H54 (cell line): ENCODE measurements at regions not wholly inside any gene's neighbourhood (a gene's known extent, or its start where the extent isn't known, plus 50 kb on each side); places are given as distances from the start of the nearest gene placed in this dataset.

ENCODE experiments used
- DNase-seq: peaks from one replicate; pipeline ENCODE4 v3.0.0; 2011; ENCODE audit warnings: low spot score, mixed read lengths; ENCODE audit not compliant: insufficient read length
- FAIRE-seq: peaks from 3 replicates; lab custom pipeline; 2011; peaks lifted over from hg19 to GRCh38; lab: Jason Lieb, UNC
- POLR2A ChIP-seq: IDR thresholded peaks from 2 replicates; pipeline ENCODE4 v1.6.1; 2011; ENCODE audit warnings: low read depth, mild to moderate bottlenecking, low read length

DNA sequence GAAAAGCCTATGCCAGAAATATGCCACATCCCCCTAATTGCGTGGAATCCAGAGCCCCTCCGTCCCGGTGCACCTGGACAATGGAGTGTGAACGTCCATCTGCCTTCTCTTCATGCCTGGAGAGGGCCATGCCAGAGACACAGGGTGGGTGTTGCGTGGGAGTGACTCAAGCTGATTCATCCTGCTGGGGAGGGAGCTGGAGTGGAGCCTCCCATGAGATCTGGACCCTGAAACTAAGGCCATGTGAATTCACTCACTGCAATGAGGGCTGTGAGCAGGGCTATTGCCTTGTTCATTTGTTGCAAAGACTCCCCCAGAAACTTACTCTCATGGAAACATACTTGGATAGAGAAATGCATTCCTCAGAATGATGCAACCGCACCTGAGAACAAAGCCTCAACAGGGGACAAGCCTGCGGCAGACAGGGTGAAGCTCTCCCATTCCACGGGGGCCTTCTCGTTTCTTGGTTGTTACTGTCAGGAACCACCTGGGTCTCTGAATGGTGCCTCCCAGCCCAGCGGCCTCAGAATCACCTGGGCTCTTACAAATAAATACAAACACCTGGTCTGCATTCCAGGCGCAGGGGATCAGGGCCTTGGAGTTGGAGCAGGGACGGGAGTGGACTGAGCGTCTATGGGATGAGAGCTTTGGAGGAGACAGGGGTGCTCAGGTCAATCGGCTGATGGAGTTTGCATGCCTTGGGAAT is 1031.2 kb downstream of the BRD1 start:
- no peak for TF ChIP-seq POLR2A
- no peak for DNase-seq
- no peak for FAIRE-seq

DNA sequence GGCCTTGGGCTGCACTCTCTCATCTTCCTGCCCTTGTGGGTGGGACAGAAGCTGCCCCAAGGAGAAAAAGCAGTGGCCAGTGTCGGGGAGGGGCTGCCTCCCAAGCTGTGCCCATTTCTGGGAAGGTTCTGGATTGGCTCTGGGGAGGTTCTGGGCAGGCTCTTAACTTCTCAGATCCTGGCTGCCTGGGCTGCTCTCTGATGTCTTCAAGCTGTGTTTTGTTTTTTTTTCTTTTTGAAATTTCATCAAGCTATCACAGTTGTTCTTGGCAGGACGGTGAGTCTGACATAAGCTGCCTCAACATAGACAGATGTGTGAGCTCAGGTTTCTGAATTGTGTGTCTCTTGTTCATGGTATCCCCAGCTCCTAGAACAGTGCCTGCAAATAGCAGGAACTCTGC is 1032.0 kb downstream of the BRD1 start:
- FAIRE-seq (no peak), DNase-seq (no peak)
- TF ChIP-seq POLR2A: no peak

- TF ChIP-seq POLR2A: no peak
- DNase-seq: no peak
- FAIRE-seq: no peak
These were observed 1032.8 kb downstream of the BRD1 start for GRCh38 chr22:48794906-48795305.

GRCh38 chr22:48793949-48794348 is 1033.7 kb downstream of the BRD1 start:
- no peak for TF ChIP-seq POLR2A
- DNase-seq (no peak), FAIRE-seq (no peak)

GRCh38 chr22:48786679-48786996 is 1041.0 kb downstream of the BRD1 start:
- no peak for TF ChIP-seq POLR2A
- DNase-seq (no peak), FAIRE-seq (no peak)

- TF ChIP-seq POLR2A: no peak
- DNase-seq (no peak), FAIRE-seq (no peak)
These were observed 1041.6 kb downstream of the BRD1 start for GRCh38 chr22:48785792-48786678.

DNA sequence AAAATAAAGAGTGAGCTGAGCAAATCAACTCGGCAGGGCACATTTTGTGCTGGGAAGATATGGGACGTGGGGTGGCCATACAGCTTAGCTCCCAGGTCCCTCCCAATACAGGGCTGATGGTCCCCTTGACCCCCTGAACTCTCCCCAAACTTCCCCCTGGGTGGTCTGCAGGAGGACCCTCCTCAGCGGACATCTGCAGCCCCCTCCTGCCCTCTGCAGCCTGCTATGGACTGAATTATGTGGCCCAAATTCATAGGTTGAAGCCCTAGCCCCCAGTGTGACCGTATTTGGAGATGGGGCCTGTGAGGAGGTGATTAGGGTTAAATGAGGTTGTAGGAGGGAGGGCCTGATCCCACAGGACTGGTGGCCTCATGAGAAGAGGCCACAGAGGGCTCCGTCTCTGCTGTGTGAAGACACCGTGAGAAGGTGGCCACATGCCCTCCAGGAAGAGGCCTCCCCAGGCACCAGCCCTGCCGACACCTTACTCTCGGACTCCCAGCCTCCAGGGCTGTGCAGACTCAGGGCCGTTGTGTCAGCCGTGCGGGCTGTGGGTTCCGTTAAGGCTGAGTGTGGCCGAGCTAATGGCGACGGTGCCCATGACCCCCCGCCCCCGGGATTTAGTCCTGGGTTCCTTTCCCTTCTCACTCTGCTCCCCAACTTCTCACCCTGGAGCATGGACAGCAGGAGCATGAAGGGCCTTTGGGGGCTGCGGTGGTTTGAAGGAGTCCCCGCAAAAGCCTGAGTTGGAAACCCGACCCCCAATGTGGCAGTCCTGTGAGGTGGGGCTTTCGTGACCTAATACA is 1042.8 kb downstream of the BRD1 start:
- FAIRE-seq (no peak), DNase-seq (no peak)
- no peak for TF ChIP-seq POLR2A

- FAIRE-seq (no peak), DNase-seq (no peak)
- TF ChIP-seq POLR2A: no peak
These were observed 1043.8 kb downstream of the BRD1 start for GRCh38 chr22:48783821-48784266.

DNA sequence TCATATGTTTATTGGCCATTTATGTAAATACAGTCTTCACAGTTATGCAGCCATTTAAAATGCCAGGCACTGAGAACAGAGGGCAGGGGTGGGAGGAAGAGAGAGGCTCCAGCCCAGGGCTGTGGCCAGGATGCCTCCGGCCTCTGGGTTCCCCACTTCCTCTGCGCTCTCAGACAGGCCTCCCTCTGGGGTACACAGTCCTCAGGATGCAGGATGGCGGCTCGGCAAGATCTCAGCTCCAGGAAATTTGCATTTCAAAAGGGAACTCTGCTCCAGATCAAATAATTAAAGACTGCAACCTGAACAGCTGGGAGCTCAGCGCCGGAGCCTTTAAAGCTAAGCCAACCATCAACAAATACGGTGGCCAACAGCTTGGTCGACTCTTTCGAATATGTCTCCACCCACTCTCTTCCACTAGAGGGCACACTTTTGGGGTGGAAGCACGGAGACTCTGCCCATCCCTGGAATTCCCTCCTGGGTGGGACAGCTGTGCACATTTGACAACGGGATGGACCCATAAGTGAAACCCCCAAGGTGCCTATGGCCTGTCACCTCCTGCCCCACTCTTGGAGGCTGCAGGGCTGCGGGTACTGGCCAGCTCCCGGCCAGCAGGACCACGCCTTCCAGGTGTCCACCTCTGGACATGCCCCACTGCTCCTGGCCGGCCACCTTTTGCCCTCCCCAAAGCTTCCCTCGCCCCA is 1044.7 kb downstream of the BRD1 start:
- DNase-seq (no peak), FAIRE-seq (no peak)
- no peak for TF ChIP-seq POLR2A

GRCh38 chr22:48782326-48782725 is 1045.3 kb downstream of the BRD1 start:
- no peak for TF ChIP-seq POLR2A
- no peak for FAIRE-seq
- no peak for DNase-seq

DNA sequence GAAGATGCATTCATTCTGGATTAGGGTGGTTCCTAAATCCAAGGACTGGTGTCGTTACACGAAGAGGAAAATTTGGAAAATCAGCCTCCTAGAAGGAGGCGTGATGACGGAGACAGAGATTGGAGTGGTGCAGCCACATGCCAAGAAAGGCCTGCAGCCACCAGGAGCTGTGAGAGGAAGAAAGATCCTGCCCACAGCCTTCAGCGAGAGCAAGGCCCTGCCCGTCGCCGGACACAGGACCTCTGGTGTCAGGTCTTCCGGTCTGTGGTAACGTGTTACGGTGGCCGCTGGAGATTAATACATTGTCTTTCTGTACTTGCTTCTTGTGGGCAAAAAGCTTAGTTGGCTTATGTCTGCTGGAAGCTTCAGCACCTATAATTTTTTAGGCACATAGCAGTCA is 1045.8 kb downstream of the BRD1 start:
- TF ChIP-seq POLR2A: no peak
- FAIRE-seq: no peak
- DNase-seq: no peak

GRCh38 chr22:48781391-48781790 is 1046.3 kb downstream of the BRD1 start:
- TF ChIP-seq POLR2A: no peak

DNA sequence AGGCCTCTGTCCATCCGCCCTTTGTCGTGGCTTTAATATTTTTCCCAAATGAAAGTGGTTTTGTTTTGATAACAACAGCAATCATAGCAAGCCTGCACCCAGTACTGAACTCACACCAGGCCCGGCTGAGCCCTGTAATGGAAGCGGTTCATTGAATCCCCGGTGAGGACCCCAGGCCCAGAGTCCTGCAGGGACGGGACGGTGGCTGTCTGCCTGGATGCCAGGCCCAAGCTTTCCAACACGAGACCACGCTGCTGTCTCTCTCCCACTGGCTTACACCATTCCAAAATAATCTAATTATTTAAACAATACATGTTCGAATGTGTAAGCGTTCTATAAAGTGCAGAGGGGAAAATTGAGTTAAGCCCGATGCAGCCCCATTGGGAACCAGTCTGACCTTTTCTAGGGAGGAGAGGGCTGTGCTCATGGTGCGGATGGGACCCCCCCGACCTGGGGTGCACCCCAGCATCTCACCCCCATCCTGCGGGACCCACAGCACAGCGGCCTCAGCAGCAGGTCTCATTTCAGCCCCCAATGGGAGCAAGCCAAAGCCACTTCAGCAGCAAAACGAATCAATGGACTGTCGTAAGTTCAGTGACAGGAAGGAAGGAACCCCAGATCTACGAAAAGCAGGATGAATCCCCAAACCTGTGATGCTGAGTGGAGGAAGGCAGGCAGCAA is 1046.9 kb downstream of the BRD1 start:
- no peak for DNase-seq
- FAIRE-seq: no peak
- no peak for TF ChIP-seq POLR2A

More at GRCh38 chr22:48781391-48781790, 1046.3 kb downstream of the BRD1 start:
- FAIRE-seq: no peak
- DNase-seq: no peak
